GM21447 (cell line): ENCODE measurements at regions not wholly inside any gene's neighbourhood (a gene's known extent, or its start where the extent isn't known, plus 50 kb on each side); places are given as distances from the start of the nearest gene placed in this dataset.

Experiments
- ATAC-seq: cut with Tn5 transposase; IDR thresholded peaks from one replicate; pipeline ENCODE4 v1.9.1; 2021; ENCODE audit not compliant: unreplicated experiment

DNA sequence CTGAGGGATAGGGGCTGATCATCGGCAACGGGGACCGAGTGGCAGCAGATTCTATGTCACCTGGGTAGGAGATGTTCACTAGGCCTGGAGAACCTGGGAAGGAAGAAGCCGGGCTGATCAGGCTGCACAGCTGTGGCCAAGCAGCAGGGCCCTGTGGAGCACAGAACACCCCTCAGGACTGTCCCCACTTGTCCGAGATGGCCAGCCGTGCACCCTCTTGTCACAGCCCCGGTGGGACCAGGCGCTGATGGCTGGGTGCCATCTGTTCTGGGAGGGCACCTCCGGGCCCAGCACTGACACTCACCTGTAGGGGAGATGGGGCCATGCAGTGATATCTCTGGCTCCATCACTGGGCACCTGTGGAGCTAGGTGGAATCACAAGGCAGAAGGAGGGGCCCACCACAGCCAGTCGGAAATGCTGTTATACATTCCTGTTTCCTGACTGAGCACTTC lies 217.9 kb upstream of the RAB6C start:
- no peak for ATAC-seq

DNA sequence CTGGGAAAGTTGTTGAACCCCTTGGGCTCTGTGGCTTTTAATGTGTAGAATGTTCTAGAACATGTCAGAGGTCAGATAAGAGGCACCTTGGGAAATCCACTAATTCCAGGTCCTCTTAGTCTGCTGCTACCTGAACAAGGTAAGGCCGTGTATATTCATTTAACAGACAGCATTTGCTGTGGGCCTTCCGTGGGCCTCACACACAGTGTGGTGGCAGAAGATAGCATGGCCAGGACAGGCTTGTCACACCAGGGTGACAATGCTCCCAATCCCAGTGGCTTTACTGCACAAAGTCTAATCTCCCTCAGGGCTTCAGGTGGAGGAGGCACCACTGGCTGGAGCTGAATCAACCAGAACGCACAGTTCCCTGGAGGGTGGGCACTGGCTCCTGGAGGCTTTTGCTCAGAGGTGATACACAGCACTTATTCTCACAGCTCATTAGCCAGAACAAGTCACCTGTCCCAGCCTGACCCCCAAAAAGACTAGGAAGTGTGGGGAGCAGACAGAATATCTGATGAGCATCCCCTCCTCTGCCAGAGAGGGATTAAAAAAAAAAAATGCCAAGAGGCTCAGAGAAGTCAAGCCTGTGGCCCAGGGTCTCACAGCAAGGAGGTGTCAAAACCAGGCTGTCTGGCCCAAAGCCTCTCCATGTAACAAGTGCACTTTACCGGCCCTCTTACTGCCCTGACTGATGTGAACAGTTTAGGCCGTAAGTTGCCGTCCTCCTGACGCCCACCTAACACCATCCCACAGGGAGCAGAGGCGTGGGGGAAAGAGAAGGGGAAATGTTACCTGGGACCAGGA lies 216.9 kb upstream of the RAB6C start:
- ATAC-seq: no peak

DNA sequence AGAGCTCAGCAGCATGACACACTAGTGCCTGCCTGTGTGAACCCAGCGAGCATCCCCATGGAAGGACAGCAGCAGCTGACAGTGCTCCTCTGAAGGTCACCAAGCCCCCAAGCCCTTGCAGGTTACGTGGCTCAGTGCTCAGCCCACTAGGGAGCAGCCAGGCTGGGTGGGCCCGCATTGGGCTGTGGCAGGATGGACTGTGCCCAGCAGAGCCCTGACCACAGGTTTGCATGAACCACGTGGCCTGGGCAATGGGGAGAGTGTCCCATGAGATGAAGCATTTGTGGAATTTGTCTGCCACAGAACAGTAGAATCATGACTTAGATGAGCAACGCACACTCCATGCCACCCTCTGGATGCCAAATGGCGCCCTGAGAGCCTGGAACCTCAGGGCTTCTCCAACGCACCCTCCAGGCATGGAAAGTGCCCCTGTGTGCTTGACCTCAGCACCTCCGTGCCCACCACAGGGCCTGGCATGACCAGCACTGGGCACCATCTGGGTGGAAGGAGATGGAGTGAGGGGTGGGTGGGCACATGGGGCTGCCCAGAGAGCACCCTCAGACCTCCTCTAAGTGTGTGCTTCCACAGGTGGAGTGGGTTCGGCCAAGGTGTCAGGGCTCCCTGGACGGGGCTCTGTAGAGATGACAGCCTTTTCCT lies 216.1 kb upstream of the RAB6C start:
- no peak for ATAC-seq

DNA sequence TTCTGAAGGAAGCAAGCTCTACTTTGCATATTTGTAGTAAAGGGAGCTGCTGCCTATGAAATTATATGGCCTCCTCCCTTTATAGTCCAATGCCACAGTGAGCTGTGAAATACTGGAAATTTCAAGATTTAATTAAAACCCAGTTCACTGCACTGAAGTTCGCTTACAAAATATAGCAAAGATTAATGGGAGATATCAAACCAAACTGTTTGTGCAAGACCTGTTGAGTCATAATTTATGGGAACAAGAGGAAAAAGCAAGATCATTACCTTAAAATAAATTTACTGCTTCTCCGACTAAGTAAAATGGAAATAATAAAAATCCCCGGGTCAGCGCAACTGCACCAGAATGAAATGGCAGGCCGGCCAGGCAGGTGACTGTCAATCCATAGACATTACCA lies 215.5 kb upstream of the RAB6C start:
- no peak for ATAC-seq

DNA sequence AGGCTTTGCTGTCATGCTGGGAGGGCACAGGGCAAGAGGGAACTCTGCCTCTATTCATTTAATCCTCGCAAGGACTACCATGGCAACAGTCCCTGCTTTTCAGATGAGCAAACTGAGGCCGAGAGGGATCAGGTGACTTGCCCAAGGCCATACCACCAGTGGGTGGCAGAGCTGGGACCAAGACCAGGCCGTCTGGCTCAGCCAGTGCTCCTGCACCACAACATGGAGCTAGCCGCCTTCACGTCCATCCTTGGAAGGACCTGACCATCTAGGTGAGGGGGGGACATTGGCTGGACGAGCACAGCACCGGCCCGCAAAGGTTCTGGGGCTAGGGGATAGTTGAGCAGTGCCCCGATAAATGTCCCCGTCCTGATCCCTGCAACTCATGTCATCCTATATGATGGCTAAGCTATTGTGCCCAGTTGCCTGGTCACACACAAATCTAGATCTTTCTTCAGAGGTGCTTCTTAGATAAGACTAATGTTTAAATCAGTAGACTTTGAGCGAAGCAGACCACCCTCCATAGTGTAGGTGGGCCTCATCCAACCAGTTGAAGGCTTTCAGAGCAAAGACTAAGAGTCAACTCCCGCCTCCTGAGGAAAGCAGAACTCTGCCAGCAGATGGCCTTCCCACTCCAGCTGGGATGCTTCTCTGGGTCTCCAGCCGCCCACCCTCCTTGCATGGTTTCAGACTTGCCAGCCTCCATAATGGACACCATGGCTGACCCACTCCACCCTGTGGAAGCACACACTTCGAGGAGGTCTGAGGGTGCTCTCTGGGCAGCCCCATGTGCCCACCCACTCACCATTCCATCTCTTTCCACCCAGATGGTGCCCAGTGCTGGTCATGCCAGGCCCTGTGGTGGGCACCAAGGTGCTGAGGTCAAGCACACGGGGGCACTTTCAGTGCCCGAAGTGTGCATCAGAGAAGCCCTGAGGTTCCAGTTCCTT lies 214.8 kb upstream of the RAB6C start:
- ATAC-seq: no peak

DNA sequence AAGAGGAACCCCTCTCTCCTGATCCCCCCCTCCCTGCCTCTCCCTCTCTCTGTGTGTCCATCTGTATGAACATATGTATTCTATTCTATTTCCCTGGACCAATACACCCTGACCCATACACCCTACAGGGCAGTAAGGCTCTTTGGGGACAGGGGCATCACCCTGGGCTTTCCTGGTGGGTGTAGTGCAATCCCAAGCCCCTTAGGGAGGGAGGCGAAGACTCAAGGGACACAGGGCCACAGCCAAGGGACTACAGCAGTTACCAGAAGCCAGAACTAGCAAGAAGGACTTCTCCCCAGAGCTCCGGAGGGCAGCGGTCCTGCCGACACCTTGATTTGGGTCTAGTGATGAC lies 214.2 kb upstream of the RAB6C start:
- ATAC-seq: no peak

DNA sequence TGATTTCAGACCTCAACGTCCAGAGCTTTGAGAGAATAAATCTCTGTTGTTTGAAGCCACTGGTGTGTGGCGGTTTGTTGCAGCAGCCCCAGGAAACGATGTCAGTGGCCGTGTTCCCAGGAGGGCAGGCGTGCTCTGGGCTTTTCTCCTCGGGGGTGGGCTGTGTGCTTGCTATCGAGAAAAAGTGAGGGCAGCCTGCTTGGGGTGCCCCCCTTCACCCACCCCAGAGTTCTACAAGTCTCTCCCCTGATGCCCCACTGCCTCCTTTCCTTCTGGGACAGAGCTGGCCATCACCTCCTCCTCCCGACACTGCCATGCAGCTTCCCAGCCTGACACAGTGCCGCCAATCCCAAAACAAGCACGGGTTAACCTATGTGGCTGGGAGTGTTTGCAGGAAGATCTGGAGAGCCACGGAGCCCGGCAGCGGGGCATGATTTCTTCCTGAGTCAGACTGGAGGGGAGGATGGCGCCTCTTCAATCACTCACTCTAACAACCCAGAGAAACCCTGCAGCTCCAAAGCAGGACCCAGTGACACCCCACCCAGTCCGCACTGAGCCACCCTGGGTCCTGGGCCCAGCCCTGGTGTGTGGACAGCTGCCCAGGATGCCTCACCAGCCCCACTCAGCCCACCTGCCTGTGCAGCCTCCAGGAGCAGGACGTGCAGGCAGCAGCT lies 213.7 kb upstream of the RAB6C start:
- no peak for ATAC-seq

DNA sequence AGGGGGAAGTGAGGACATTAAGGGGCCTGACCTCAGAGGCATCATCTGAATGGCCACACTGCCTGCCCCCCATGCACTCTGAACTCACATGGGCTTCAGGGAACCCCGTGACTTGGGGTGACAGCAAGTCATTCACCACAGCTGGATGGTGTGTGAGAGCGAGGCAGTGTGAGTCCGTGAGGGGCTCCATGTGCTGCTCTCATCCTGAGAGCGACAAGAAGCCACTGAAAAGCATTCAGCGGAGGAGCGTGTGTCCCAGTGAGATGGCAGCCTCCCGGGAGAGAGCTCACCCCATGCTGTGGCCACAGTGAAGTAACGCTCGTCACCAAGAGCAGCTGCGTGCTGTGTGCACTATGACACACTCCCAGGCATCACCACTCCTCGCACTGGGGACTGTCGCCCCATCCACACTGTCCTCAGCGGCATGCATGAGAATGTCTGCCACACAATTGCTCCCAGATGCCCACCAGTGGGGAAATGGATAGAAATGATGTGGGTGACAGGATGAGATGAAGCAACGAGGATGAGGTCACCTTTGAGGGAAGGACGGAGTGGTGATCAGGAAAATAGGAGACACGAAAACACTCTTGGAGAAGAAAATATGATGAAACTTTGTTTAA lies 213.0 kb upstream of the RAB6C start:
- no peak for ATAC-seq

DNA sequence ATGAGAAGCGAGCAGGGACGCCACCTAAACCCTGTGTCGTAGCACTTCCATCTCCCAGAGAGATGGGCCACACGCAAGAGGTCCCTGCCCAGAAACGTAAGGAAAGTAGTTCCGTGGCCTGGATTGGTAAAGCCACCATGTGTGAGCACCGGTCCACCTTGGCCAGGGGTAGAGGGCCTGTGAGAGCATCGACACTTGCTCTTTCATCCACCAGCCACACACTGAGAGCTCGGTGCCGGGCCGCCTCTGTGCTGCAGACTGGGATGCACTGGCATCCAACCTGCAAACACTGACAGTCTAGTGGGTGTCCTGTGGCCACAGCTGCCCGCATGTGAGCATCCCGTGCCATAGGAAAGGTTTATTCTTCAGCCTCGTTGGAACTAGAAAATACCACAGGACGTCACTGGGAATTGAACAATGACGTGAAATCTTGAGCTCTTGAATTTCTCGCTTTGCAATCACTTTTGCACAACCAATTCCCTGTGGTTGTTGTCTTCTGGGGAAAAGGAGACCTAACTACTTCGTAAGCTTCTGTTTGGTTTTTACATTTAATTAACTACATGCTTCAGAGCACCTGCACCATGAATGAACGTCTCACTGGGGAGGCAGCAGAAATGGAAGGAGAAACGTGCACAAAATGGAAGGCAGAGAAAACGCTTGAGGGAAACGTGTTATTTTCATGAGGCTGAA lies 212.0 kb upstream of the RAB6C start:
- ATAC-seq: no peak

DNA sequence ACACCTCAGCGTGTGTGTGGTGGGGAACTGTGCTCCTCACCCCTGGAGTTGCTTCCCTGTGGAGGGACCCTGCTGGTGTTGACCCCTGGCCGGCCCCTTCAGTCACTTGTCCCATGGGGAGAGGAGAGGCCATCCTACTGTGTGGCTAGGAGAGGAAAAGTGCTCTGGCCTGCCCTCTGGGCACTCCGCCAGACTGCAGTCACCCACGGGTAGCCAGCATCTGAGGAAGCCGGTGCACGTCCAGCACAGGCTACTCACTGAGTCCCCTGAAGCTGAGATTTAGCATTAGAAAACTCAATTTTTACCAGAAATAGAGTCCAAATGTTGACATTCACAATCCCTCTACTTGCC lies 211.5 kb upstream of the RAB6C start:
- no peak for ATAC-seq

DNA sequence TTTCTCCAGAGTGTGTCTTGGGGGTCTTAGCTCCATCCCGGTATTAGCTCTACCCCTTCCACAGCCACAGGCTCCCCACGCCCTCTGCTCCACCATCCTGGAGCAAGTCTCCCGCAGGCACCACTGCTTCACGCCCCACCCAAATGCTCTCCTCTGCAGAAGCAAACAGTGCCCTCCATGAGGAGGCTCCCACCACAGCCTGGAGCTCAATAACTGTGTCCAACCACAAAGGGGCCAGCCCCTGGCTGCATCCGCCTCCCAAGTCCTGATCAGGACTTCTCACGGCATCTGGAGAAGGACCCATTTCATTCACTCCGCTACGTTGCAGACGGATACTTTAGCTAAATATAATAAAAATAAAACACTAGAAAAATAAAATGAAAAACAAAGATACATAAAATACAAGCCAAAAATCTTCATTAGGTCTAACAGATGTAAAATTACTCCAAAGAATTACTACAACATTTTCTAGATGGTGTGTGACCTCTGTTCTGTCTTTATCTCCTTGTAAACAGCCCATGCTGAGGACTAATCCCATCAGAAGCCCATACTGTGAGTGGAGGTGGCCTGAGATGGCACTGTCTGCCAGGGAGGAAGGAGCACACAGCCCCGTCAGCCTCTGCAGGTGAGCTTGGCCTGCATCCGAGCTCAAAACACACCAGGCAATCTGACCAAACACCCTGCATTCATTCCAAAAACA lies 210.8 kb upstream of the RAB6C start:
- no peak for ATAC-seq

DNA sequence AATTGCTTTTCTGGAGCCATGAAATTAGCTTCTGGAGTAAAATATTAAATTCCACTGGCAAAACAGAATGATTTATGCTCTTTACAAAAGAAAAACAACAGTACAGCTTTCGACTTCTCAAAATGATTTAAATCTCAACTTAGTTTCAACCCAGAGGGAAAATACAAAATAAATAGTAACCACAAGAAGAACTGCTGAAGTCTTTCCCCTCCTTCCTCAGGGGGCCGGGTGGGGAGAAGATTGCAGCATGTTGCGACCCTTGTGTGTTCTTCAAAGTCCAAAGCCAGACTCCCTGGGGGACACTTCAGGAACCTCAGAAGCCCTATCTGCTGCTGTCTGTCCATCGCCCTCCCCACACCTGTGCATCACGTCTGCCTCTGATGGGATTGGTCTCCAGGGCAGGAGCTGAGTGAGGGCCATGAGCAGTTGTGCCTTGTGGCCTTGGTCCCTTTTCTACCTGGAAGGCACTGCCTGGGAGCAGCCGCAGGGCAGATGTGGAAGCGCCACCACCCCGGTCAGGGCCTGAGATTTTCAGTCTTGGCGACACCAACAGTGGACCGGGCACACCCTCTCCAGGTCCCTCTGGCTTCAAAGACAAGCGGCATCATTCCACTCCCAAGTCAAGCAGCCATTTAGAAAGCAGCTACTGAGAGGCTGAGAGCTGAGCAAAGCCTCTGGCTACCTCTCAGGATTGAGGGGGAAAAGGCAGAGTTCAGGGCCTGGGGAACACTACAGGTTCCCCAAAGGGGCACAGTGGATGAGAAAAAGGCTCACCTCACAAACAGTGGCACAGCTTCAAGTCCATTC lies 210.1 kb upstream of the RAB6C start:
- no peak for ATAC-seq

DNA sequence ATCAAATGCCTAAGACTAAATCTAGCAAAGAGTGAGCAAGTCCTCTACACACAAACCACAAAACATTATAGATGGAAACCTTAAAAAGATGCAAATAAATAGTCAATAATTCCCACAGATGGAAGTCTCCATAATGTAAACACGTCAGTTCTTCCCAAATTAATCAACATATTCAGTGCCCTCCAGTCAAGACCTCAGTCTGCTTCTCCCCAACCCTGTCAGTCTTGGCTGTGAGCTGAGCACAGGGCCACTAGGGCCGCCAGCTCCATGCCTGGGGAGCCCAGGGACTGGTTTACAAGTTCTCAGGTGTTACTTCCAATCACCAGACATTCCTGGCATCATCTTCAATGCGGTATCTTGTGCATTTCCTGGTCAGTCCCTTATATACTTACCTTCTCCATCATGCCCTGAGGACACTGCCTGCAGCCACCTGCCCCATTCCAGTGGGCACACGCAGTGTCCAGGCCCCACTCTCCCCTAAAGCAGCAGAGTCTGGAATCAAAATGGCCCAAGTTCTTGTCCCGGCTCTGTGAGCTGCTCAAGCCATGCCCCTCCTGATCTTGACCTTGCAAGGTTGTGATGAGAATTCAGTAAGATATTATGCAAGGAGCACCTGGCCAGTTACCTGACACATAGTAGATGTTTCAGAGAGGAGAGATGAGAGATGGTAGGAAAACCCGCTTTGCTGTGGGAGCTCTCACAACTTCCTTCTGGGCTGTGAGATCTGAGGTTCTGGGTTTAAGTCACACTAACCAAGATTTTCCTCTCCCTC lies 207.9 kb upstream of the RAB6C start:
- no peak for ATAC-seq

DNA sequence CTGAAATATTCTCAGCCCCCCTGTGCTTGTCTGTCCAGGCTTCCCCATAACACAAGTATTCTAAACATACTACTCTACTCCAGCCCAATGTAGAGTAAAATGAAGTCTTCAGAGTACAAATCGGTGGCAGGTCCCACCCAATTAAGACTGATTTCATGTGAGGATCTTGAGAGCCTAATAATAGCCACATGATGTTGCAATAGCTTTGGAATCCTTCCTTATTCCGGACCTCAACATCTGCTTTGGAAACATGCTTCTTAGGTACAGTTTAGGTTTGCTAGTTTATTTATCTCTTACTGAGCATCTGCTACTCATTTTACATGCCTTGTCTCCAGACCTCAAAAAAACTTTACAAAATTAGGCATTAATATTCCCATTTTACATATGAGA lies 207.3 kb upstream of the RAB6C start:
- ATAC-seq: no peak

DNA sequence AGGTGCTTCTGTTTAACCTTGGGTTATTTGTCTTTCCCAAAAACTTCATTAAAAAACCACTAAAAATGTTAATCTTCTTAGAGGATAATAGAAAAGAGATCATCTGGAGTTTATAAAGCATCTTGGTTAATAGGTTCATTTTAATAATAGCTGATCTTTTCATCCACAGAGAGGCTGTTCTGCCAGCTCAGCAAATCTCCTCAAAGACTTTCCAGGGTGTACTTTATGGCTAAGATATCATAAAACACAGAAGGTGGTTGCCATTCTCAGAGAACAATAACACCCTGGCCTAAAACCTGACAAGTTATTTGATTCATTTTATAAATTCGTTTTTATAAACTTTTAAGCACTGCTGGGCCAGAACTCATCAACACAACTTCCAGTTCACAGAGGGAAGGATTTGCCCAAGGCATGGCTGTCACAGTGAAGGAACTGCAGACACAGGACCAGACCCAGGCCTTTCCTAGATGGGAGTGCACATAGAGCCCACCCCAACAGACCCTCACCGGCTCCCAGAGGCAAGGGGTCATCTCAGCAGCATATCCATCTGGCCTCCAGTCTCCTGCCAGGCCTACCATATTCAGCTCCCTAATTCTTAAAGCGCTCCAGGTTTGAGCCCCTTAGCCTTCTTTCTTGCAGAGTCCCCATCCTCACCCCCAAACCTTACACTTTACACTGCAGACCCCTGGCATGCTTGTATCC lies 203.4 kb upstream of the RAB6C start:
- ATAC-seq: no peak

DNA sequence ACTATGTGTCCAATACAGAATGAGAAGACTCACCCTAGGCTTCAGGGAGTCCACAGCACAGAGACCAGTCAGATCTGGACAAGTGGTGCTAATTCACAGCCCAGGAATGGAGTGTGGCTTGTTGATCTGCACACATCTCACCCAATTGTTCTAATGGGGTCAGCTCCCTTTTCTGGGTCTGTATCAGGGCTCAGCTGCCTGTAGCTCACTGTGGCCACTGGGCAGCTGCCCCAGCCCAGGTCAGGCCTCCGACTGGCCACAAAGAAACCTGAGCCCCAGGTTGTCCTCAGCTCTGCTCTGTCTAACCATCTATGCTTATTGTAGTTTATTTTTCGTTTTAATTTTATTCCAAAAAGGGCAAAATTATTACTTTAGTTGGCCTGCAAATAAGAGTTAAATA lies 202.3 kb upstream of the RAB6C start:
- no peak for ATAC-seq
